B cell (primary cell): ENCODE measurements at regions not wholly inside any gene's neighbourhood (a gene's known extent, or its start where the extent isn't known, plus 50 kb on each side); places are given as distances from the start of the nearest gene placed in this dataset.

ENCODE experiments used
- ATAC-seq: fragments of 200-7000 bp; cut with Tn5 transposase; one replicate; pipeline ENCODE4 v1.10.0; 2021; ENCODE audit warnings: low read depth, mild to moderate bottlenecking, moderate number of reproducible peaks, moderate library complexity
- CTCF ChIA-PET: fragments of 350-600 bp; sonication (Branson Sonifier 250); formaldehyde crosslinking; loops from one replicate; lab custom pipeline; 2021; ENCODE audit warnings: antibody characterized with exemption, inconsistent platforms; lab: Charles Lee
- POLR2A ChIA-PET: fragments of 350-600 bp; sonication (Branson Sonifier 250); formaldehyde crosslinking; loops from one replicate; lab custom pipeline; 2021; ENCODE audit warnings: antibody characterized with exemption; lab: Charles Lee
- DNase-seq: peaks from one replicate; pipeline ENCODE4 v3.0.0; 2013
- H2AFZ ChIP-seq: 2 replicates; pipeline ENCODE4 v1.6.1; 2012; ENCODE audit warnings: mild to moderate bottlenecking, low read depth, low read length; ENCODE audit not compliant: insufficient read depth, poor library complexity, severe bottlenecking
- H3K27ac ChIP-seq, 2 donors: 1 replicate in 1 of 2; 2 replicates in 1 of 2; pipeline ENCODE4 v1.5.1; 2012 to 2013; ENCODE audit warnings: low read length in 2 of 2, mild to moderate bottlenecking in 2 of 2, moderate library complexity in 1 of 2
- H3K27me3 ChIP-seq, 4 experiments: fragments of 200-600 bp in 1 of 4; sonication (generic) in 1 of 4; replicated peaks in 1 of 4; 1 replicate in 2 of 4; 2 replicates in 2 of 4; pipeline versions ENCODE4 v1.6.1 to v1.7.0; 2013 to 2016; ENCODE audit warnings: low read length in 3 of 4, mild to moderate bottlenecking in 2 of 4, mixed read lengths in 1 of 4, moderate library complexity in 1 of 4; ENCODE audit not compliant: insufficient read depth in 4 of 4, control insufficient read depth in 3 of 4; ENCODE audit errors: control extremely low read depth in 1 of 4
- H3K36me3 ChIP-seq, 2 experiments: replicated peaks in 1 of 2; 1 replicate in 1 of 2; 2 replicates in 1 of 2; pipeline versions ENCODE4 v1.6.1 to v1.7.1; 2013; ENCODE audit warnings: low read length in 1 of 2; ENCODE audit not compliant: insufficient read depth in 2 of 2, control insufficient read depth in 1 of 2; ENCODE audit errors: control extremely low read depth in 1 of 2, extremely low read depth in 1 of 2
- H3K4me1 ChIP-seq, 2 donors: fragments of 200-600 bp in 1 of 2; sonication (generic) in 1 of 2; 1 replicate in 1 of 2; 2 replicates in 1 of 2; pipeline versions ENCODE4 v1.5.1 to v1.6.1; 2013 to 2017; ENCODE audit warnings: low read length in 2 of 2; ENCODE audit not compliant: control insufficient read depth in 2 of 2, insufficient read depth in 2 of 2
- H3K4me2 ChIP-seq: replicated peaks from 2 replicates; pipeline ENCODE3; 2012; ENCODE audit warnings: mild to moderate bottlenecking, low read depth, low read length; ENCODE audit not compliant: poor library complexity, severe bottlenecking
- H3K4me3 ChIP-seq, 5 experiments: fragments of 200-600 bp in 1 of 5; sonication (generic) in 1 of 5; 1 replicate in 3 of 5; 2 replicates in 2 of 5; pipeline versions ENCODE4 v1.5.1 to v1.7.0; 2011 to 2016; ENCODE audit warnings: low read length in 4 of 5, mild to moderate bottlenecking in 4 of 5, low read depth in 2 of 5, control low read depth in 1 of 5, moderate library complexity in 1 of 5; ENCODE audit not compliant: insufficient read depth in 1 of 5; ENCODE audit errors: control extremely low read depth in 1 of 5, extremely low read depth in 1 of 5
- H3K79me2 ChIP-seq: fragments of 200-600 bp; sonication (generic); one replicate; pipeline ENCODE4 v1.6.0; 2016; ENCODE audit warnings: low read length; ENCODE audit not compliant: control insufficient read depth, insufficient read depth
- H3K9ac ChIP-seq: fragments of 200-600 bp; sonication (generic); 2 replicates; pipeline ENCODE4 v1.6.1; 2017; ENCODE audit warnings: mild to moderate bottlenecking, low read length, moderate library complexity
- H3K9me3 ChIP-seq, 3 donors: one replicate each; pipeline versions ENCODE4 v1.6.1 to v1.7.1; 2013; ENCODE audit warnings: low read length in 2 of 3; ENCODE audit not compliant: control insufficient read depth in 2 of 3, insufficient read depth in 1 of 3; ENCODE audit errors: control extremely low read depth in 1 of 3
- H4K20me1 ChIP-seq: 2 replicates; pipeline ENCODE4 v1.6.0; 2012; ENCODE audit warnings: mild to moderate bottlenecking, low read length; ENCODE audit not compliant: insufficient read depth, control insufficient read depth, poor library complexity, severe bottlenecking
- H3K27ac Mint-ChIP-seq: one replicate; pipeline ENCODE4 v1.8.0; 2021; ENCODE audit warnings: mixed read lengths
- H3K27me3 Mint-ChIP-seq: one replicate; pipeline ENCODE4 v1.8.0; 2021; ENCODE audit warnings: mixed read lengths
- H3K4me1 Mint-ChIP-seq: one replicate; pipeline ENCODE4 v1.8.0; 2021; ENCODE audit warnings: mixed read lengths
- H3K4me3 Mint-ChIP-seq: one replicate; pipeline ENCODE4 v1.8.0; 2021; ENCODE audit warnings: mixed read lengths
- H3K9me3 Mint-ChIP-seq: one replicate; pipeline ENCODE4 v1.8.0; 2022; ENCODE audit warnings: mixed read lengths; ENCODE audit not compliant: insufficient read depth
- CTCF ChIP-seq: fragments of 200-600 bp; IDR thresholded peaks from one replicate; pipeline ENCODE4 v1.8.0; 2022; ENCODE audit warnings: antibody characterized with exemption, mild to moderate bottlenecking
- EZH2 ChIP-seq: IDR thresholded peaks from 2 replicates; pipeline ENCODE4 v1.6.1; 2012; ENCODE audit warnings: borderline replicate concordance, low read depth, mild to moderate bottlenecking, moderate library complexity, low read length; ENCODE audit not compliant: insufficient read depth, poor library complexity, severe bottlenecking
- WGBS: methylation state at CpG from one replicate; pipeline ENCODE4 v1.1.5; 2013; ENCODE audit warnings: missing lambda C conversion rate; ENCODE audit not compliant: insufficient coverage; 5-methylcytosine and 5-hydroxymethylcytosine counted together
- intact Hi-C: fragments of 100-400 bp; cut with micrococcal nuclease; formaldehyde crosslinking; loops from one replicate; pipeline ENCODE4 v1.10.0; 2022

DNA sequence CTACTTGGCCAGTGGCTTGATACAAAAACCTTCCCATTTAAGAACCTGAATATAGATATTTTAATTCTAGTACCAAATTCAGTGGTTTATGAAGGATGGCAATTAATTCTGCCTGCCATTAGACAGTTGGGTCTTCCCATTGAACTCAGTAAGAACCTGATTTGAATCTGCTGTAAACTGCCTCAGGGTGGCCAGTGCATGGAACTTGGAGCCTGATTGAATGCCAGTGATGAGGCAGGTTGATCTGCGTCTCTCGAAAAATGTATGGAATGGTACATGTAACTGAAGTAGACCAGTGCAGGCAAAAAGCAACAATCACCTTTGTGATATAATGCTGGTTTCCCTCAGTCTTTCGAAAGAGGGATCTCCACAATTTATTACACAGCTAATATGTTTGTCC is 421.4 kb downstream of the TMA16 start:
- Mint-ChIP-seq H3K27me3 (peaks cover 6% of the 10 kb centered on the region), H3K9me3 (no peaks in the 10 kb centered on the region), H3K4me3 (no peak overlapping the region), H3K4me1 (no peaks in the 10 kb centered on the region), H3K27ac (no peak overlapping the region)
- Histone ChIP-seq H3K9ac (no peak overlapping the region), H3K27ac (no peak overlapping the region), H3K4me1 (no peaks in the 10 kb centered on the region), H4K20me1 (no peaks in the 10 kb centered on the region), H3K4me3 (no peak overlapping the region), H3K4me2 (no peak overlapping the region), H3K79me2 (no peaks in the 10 kb centered on the region), H3K27me3 (no peaks in the 10 kb centered on the region), H3K36me3 (no peaks in the 10 kb centered on the region), H3K9me3 (no peaks in the 10 kb centered on the region), H2AFZ (no peak overlapping the region)
- intact Hi-C loops, result no loop called here
- TF ChIP-seq CTCF (no peak), EZH2 (no peak)
- 100% methylated on average over 2 of the region's 3 CpGs for WGBS
- ChIA-PET POLR2A (no interaction called here), CTCF (no interaction called here)
- DNase-seq (no peak), ATAC-seq (no peak)

GRCh38 chr4:163920426-163920825 is 425.9 kb downstream of the TMA16 start:
- Mint-ChIP-seq H3K27me3 (no peaks in the 10 kb centered on the region), H3K27ac (no peak overlapping the region), H3K4me1 (no peaks in the 10 kb centered on the region), H3K9me3 (no peaks in the 10 kb centered on the region), H3K4me3 (no peak overlapping the region)
- no peak overlapping the region for H2AFZ ChIP-seq
- ATAC-seq, result no peak
- H3K9ac ChIP-seq, result no peak overlapping the region
- ChIA-PET POLR2A (no interaction called here), CTCF (no interaction called here)
- TF ChIP-seq EZH2 (no peak), CTCF (no peak)
- H3K27me3 ChIP-seq, result no peaks in the 10 kb centered on the region
- no peaks in the 10 kb centered on the region for H3K9me3 ChIP-seq
- H4K20me1 ChIP-seq, result no peaks in the 10 kb centered on the region
- DNase-seq, result no peak
- intact Hi-C loops, result no loop called here
- no peaks in the 10 kb centered on the region for H3K79me2 ChIP-seq
- no peak overlapping the region for H3K27ac ChIP-seq
- WGBS, result 86% methylated on average over 1 of the region's 2 CpGs
- H3K4me3 ChIP-seq, result no peak overlapping the region
- H3K4me2 ChIP-seq, result no peak overlapping the region
- no peaks in the 10 kb centered on the region for H3K4me1 ChIP-seq
- no peaks in the 10 kb centered on the region for H3K36me3 ChIP-seq
